GM10266 (cell line): ENCODE measurements at regions not wholly inside any gene's neighbourhood (a gene's known extent, or its start where the extent isn't known, plus 50 kb on each side); places are given as distances from the start of the nearest gene placed in this dataset.

ENCODE experiments used
- DNase-seq: peaks from one replicate; pipeline ENCODE4 v3.0.0; 2012; ENCODE audit errors: extremely low spot score
- TF ChIP-seq, protein P1 (sequence below): IDR thresholded peaks from 2 replicates; pipeline ENCODE4 v1.5.1; 2012; ENCODE audit warnings: mild to moderate bottlenecking, low read depth; ENCODE audit not compliant: control insufficient read depth, insufficient read depth; ENCODE audit errors: missing control alignments

DNA sequence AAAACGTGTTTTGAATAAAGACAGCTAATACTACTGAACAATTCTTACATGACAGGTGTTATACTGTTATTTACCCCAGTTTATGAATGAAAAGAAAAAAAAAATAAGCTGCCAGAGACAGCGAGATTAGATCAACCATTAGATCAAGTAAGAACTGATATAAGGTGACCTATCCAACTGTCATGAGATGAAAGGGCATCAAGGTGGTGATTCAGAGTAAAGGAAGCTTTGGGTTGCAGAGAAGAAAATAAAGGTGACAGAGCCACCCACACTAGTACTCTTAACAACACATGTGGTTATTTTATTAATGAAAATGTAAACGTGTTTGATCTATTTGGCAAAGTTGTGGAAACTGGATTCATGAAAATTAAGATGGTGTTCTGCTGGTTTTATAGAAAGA is 435.2 kb downstream of the GABRG2 start:
- no peak for DNase-seq
- TF ChIP-seq, protein P1, sequence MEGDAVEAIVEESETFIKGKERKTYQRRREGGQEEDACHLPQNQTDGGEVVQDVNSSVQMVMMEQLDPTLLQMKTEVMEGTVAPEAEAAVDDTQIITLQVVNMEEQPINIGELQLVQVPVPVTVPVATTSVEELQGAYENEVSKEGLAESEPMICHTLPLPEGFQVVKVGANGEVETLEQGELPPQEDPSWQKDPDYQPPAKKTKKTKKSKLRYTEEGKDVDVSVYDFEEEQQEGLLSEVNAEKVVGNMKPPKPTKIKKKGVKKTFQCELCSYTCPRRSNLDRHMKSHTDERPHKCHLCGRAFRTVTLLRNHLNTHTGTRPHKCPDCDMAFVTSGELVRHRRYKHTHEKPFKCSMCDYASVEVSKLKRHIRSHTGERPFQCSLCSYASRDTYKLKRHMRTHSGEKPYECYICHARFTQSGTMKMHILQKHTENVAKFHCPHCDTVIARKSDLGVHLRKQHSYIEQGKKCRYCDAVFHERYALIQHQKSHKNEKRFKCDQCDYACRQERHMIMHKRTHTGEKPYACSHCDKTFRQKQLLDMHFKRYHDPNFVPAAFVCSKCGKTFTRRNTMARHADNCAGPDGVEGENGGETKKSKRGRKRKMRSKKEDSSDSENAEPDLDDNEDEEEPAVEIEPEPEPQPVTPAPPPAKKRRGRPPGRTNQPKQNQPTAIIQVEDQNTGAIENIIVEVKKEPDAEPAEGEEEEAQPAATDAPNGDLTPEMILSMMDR = no peak

DNA sequence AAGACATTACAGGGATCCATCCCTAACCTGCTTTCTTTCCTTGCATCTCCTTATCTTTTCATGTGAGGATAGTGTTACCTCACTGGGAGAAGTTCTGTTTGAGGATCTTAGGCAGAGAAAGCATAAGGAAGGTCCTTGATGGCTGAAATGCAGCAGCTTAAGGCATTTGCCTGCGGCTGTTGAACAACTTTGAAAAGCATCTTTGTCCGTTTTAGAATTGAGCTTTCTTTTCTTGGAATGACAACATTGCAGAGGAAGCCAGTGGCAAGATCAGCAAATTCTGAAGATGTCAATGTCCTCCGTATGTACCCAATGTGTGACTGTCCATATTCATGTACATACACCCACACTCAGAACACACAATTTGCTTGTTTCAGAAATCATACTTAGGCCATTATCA is 436.2 kb downstream of the GABRG2 start:
- TF ChIP-seq, protein P1 = no peak
- no peak for DNase-seq

GRCh38 chr5:162512935-162513565 is 445.5 kb downstream of the GABRG2 start:
- DNase-seq = no peak

DNA sequence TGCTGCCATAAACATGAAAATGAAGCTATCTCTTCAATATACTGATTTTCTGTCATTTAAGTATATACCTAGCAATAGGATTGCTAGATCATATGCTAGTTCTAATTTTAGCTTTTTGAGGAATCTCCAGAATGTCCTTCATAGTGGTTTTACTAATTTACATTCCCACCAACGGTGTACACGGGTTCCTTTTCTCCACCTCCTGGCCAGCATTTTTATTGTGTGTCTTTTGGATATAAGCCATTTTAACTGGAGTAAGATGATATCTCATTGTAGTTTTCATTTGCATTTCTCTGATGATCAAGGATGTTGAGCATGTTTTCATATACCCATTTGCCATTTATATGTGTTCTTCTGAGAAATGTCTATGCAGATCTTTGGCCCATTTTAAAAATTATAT is 446.5 kb downstream of the GABRG2 start:
- TF ChIP-seq, protein P1 = no peak
- DNase-seq = no peak

More at GRCh38 chr5:162512935-162513565, 445.5 kb downstream of the GABRG2 start:
- TF ChIP-seq, protein P1 = no peak

GRCh38 chr5:162520878-162521277 is 453.3 kb downstream of the GABRG2 start:
- no peak for DNase-seq
- TF ChIP-seq, protein P1 = no peak

GRCh38 chr5:162529209-162529608 is 461.6 kb downstream of the GABRG2 start:
- TF ChIP-seq, protein P1 = no peak
- DNase-seq = no peak

DNA sequence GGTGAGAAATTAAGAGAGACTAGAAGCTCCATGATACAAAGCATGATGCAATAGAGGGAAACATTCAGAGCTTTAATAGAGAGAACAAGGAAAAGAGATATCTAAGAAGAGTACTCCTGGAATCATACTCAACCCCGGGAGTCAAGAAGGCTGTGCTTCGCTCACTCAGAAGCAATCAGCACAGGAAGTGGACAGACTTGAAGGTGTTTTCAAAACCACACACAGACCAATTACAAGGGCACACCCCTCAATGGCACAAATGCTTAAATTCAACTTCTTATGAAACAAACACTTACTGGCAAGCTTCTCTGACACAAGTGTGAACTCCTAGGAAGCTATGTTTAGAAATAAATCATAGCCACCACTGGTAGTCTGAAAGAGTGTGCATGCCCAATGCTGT is 462.3 kb downstream of the GABRG2 start:
- DNase-seq = no peak
- TF ChIP-seq, protein P1 = no peak
